Heart right ventricle (tissue), 16 donors: ENCODE measurements at regions not wholly inside any gene's neighbourhood (a gene's known extent, or its start where the extent isn't known, plus 50 kb on each side); places are given as distances from the start of the nearest gene placed in this dataset.
"Not testable (repeated sequence)": the region's sequence is repeated elsewhere in the genome, so short reads cannot be mapped to it uniquely, and the experiment has no call there.

Source experiments
- ATAC-seq, 8 donors: fragments of 200-7000 bp; cut with Tn5 transposase; one replicate each; pipeline ENCODE4 v1.9.1; 2020; ENCODE audit warnings: mild to moderate bottlenecking in 8 of 8, moderate library complexity in 8 of 8, moderate number of reproducible peaks in 1 of 8
- DNase-seq, 2 donors: peaks; one replicate each; pipeline ENCODE4 v3.0.0-alpha.2; 2020
- H3K27ac ChIP-seq, 10 donors: fragments of 200-600 bp; sonication (generic) in 2 of 10; one replicate each; pipeline versions ENCODE4 v1.5.0 to v1.8.0; 2020 to 2022; ENCODE audit warnings: mild to moderate bottlenecking in 3 of 10
- H3K27me3 ChIP-seq, 7 donors: fragments of 200-600 bp; one replicate each; pipeline ENCODE4 v1.8.0; 2021 to 2022; ENCODE audit warnings: mild to moderate bottlenecking in 2 of 7
- H3K36me3 ChIP-seq, 9 donors: fragments of 200-600 bp; sonication (generic) in 1 of 9; one replicate each; pipeline versions ENCODE4 v1.5.0 to v1.8.0; 2020 to 2022; ENCODE audit warnings: mild to moderate bottlenecking in 2 of 9
- H3K4me1 ChIP-seq, 9 donors: fragments of 200-600 bp; sonication (generic) in 1 of 9; one replicate each; pipeline versions ENCODE4 v1.5.0 to v1.8.0; 2020 to 2022; ENCODE audit warnings: mild to moderate bottlenecking in 4 of 9
- H3K4me3 ChIP-seq, 10 donors: fragments of 200-600 bp; sonication (generic) in 2 of 10; one replicate each; pipeline versions ENCODE4 v1.5.0 to v1.8.0; 2020 to 2022; ENCODE audit warnings: mild to moderate bottlenecking in 7 of 10, moderate library complexity in 2 of 10
- H3K9me3 ChIP-seq, 11 donors: fragments of 200-600 bp in 10 of 11; sonication (generic) in 2 of 11; one replicate each; pipeline versions ENCODE4 v1.5.0 to v1.8.0; 2013 to 2022; ENCODE audit warnings: mild to moderate bottlenecking in 2 of 11, control low read depth in 1 of 11, moderate library complexity in 1 of 11
- WGBS, 2 donors: extraction: QIAGEN DNeasy Blood & Tissue Kit; methylation state at CpG; one replicate each; pipeline ENCODE4 v1.1.7; 2013; ENCODE audit warnings: inconsistent platforms in 1 of 2; 5-methylcytosine and 5-hydroxymethylcytosine counted together
- intact Hi-C, 10 donors: fragments of 100-400 bp; cut with DNase I; formaldehyde crosslinking; loops; one replicate each; pipeline versions ENCODE4 v1.11.1 to v1.14.2; 2022
- TF ChIP-seq, protein P1 (sequence below), 9 donors: fragments of 200-600 bp; sonication (generic) in 2 of 9; IDR thresholded peaks; one replicate each; pipeline versions ENCODE4 v1.5.0 to v1.8.0; 2021 to 2022; ENCODE audit warnings: antibody characterized with exemption in 9 of 9, mild to moderate bottlenecking in 5 of 9, moderate library complexity in 1 of 9
- donor health status: Arrhythmogenic right ventricular cardiomyopathy.
- donor health status: ischemic (EF 13 %, LVEDD 7.1; RV severe dilation, severe dysfunction).
- donor health status: healthy with polysubstance abuse.
- donor health status: DM: no; HTN: yes; CAD: no.
- donor health status: DM: no; HTN: no; CAD: no.
- donor health status: ischemic (EF 25% LVEDD 6.9; RV normal size, moderate dysfunction).
- donor health status: ischemic (EF 25% LVEDD 5.7; RV mildly dilated, moderate dysfunction).
- donor health status: healthy.
- donor health status: DM: yes; HTN: yes; CAD: no.
- donor health status: Ischemic cardiomyopathy.
- donor health status: ischemic (EF 35%, LVEDD 5.7; RV mildly dilated, moderate dysfunction).
- donor health status: nonischemic (EF 11% LVEDD 7.7; RV severe dilation, severe dysfunction).
- donor health status: DM: yes; HTN: yes; CAD: no.
- donor health status: PGD.
- donor health status: ischemic (EF 29% LVEDD 5.4; RV normal size, mild dysfunction).
- donor health status: nonischemic (EF 23%, LVEDD 6.1; RV moderate dilation, normal function).

DNA sequence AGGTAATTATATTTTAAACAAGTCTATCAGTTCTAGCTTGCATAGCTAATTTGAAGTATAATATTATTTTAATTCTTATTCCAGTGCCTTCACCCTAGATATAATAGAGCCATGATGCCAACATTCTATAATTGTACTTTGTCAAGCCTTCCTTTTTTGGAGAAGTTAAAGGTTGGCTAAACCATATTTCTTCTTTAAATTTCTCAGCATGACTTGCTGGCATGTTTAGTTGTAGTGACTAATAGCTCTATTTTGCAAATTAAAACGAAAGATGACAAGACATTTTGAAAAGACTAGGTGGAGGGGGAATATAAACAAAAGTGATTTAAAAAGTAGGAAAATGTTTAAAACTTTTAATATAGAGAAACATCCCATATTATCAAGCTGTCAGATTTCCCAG lies 400.7 kb downstream of the PSAT1 start:
- ATAC-seq (no peak), DNase-seq (no peak)
- intact Hi-C loops = no loop called here
- H3K36me3 ChIP-seq = no peaks in the 10 kb centered on the region
- TF ChIP-seq, protein P1, sequence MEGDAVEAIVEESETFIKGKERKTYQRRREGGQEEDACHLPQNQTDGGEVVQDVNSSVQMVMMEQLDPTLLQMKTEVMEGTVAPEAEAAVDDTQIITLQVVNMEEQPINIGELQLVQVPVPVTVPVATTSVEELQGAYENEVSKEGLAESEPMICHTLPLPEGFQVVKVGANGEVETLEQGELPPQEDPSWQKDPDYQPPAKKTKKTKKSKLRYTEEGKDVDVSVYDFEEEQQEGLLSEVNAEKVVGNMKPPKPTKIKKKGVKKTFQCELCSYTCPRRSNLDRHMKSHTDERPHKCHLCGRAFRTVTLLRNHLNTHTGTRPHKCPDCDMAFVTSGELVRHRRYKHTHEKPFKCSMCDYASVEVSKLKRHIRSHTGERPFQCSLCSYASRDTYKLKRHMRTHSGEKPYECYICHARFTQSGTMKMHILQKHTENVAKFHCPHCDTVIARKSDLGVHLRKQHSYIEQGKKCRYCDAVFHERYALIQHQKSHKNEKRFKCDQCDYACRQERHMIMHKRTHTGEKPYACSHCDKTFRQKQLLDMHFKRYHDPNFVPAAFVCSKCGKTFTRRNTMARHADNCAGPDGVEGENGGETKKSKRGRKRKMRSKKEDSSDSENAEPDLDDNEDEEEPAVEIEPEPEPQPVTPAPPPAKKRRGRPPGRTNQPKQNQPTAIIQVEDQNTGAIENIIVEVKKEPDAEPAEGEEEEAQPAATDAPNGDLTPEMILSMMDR (IDR thresholded peaks at IDR 0.05) = no peak
- no peak overlapping the region for H3K27ac ChIP-seq
- WGBS, 2 donors = 46 to 57% methylated on average over 1 of the region's 1 CpG
- no peak overlapping the region for H3K4me3 ChIP-seq
- peaks cover 0 to 3% (median 0%) of the 10 kb centered on the region in 9 donors for H3K4me1 ChIP-seq
- H3K9me3 ChIP-seq = peaks cover 0 to 4% (median 0%) of the 10 kb centered on the region in 11 donors
- H3K27me3 ChIP-seq = no peaks in the 10 kb centered on the region

GRCh38 chr9:78698371-78698770 lies 401.4 kb downstream of the PSAT1 start:
- no peak for DNase-seq
- no peak overlapping the region for H3K4me3 ChIP-seq
- H3K9me3 ChIP-seq = peaks cover 0 to 4% (median 0%) of the 10 kb centered on the region in 11 donors
- no peaks in the 10 kb centered on the region for H3K36me3 ChIP-seq
- no peaks in the 10 kb centered on the region for H3K27me3 ChIP-seq
- peaks cover 0 to 3% (median 0%) of the 10 kb centered on the region in 9 donors for H3K4me1 ChIP-seq
- ATAC-seq = no peak
- H3K27ac ChIP-seq = no peak overlapping the region
- intact Hi-C loops = no loop called here
- TF ChIP-seq, protein P1 (IDR thresholded peaks at IDR 0.05) = no peak
- 80 to 89% methylated on average over 2 of the region's 2 CpGs for WGBS, 2 donors

- WGBS, 2 donors = 92 to 96% methylated on average over 3 of the region's 3 CpGs
- H3K27ac ChIP-seq, H3K4me3 ChIP-seq, intact Hi-C loops, DNase-seq, H3K9me3 ChIP-seq, H3K36me3 ChIP-seq, H3K4me1 ChIP-seq, H3K27me3 ChIP-seq, ATAC-seq: not testable (repeated sequence)
Observed at GRCh38 chr9:78699217-78699616, 402.3 kb downstream of the PSAT1 start.

GRCh38 chr9:78704153-78704552 lies 407.2 kb downstream of the PSAT1 start:
- H3K36me3 ChIP-seq, H3K4me1 ChIP-seq, DNase-seq, H3K9me3 ChIP-seq, H3K4me3 ChIP-seq, H3K27me3 ChIP-seq, ATAC-seq, H3K27ac ChIP-seq: not testable (repeated sequence)
- intact Hi-C loops = loop anchor here in 1 of 10 donors (10.0 kb wide), 1 partner anchor 61 kb away; no protein-coding TSS in a partner anchor
- 62 to 70% methylated on average over 4 of the region's 4 CpGs for WGBS, 2 donors

- intact Hi-C loops = loop anchor here in 1 of 10 donors (10.0 kb wide), 1 partner anchor 58 kb away; no protein-coding TSS in a partner anchor
Observed at GRCh38 chr9:78707080-78707479, 410.2 kb downstream of the PSAT1 start.

More at GRCh38 chr9:78707080-78707479, 410.2 kb downstream of the PSAT1 start:
- Histone ChIP-seq H3K36me3 (no peaks in the 10 kb centered on the region), H3K9me3 (peaks cover 0 to 4% (median 0%) of the 10 kb centered on the region in 11 donors), H3K27me3 (no peaks in the 10 kb centered on the region), H3K4me3 (no peak overlapping the region), H3K27ac (no peak overlapping the region), H3K4me1 (peaks cover 0 to 7% (median 0%) of the 10 kb centered on the region in 9 donors)
- ATAC-seq (no peak), DNase-seq (no peak)
- 74 to 83% methylated on average over 3 of the region's 3 CpGs for WGBS, 2 donors
- TF ChIP-seq, protein P1 (IDR thresholded peaks at IDR 0.05) = no peak
